Right lobe of liver (tissue), 4 donors: ENCODE measurements at regions not wholly inside any gene's neighbourhood (a gene's known extent, or its start where the extent isn't known, plus 50 kb on each side); places are given as distances from the start of the nearest gene placed in this dataset.

Source experiments
- CTCF ChIP-seq, 4 donors: fragments of 200-600 bp in 3 of 4; fragments of 450-650 bp in 1 of 4; IDR thresholded peaks; one replicate each; pipeline versions ENCODE4 v1.5.1 to v1.8.0; 2016 to 2022; ENCODE audit warnings: antibody characterized with exemption in 4 of 4, mild to moderate bottlenecking in 2 of 4
- POLR2A ChIP-seq: fragments of 450-650 bp; IDR thresholded peaks from one replicate; pipeline ENCODE4 v1.6.1; 2017; ENCODE audit warnings: antibody characterized with exemption, mild to moderate bottlenecking
- donor health status: DM: no; HTN: no; CAD: no.
- donor health status: DM: no; HTN: no; CAD: no.
- donor health status: DM: no; HTN: yes; CAD: no.

- TF ChIP-seq POLR2A (no peak), CTCF (IDR thresholded peaks at IDR 0.05) (no peak)
Observed at GRCh38 chrX:23185951-23186350, 148.7 kb upstream of the PTCHD1 start.
